NCI-H2081 (cell line): ENCODE measurements at regions not wholly inside any gene's neighbourhood (a gene's known extent, or its start where the extent isn't known, plus 50 kb on each side); places are given as distances from the start of the nearest gene placed in this dataset.
"Not testable (repeated sequence)": the region's sequence is repeated elsewhere in the genome, so short reads cannot be mapped to it uniquely, and the experiment has no call there.

Source experiments
- DNase-seq, 2 experiments: peaks; one replicate each; lab custom pipeline; 2025; lab: John Stamatoyannopoulos, UW

- DNase-seq = no peak
Measured at GRCh38 chr15:24835301-24835700, 119.5 kb upstream of the SNRPN start.

- DNase-seq = peak; percentile 63 to 64
Measured at GRCh38 chr15:24848050-24848449, 106.7 kb upstream of the SNRPN start.

GRCh38 chr15:24856397-24857390, 98.1 kb upstream of the SNRPN start:
- DNase-seq = no peak

- DNase-seq = no peak
Measured at GRCh38 chr15:24857763-24858162, 97.0 kb upstream of the SNRPN start.

- DNase-seq = not testable (repeated sequence)
Measured at GRCh38 chr15:24858183-24858582, 96.6 kb upstream of the SNRPN start.

- no peak for DNase-seq
Measured at GRCh38 chr15:24858737-24859601, 95.8 kb upstream of the SNRPN start.

- no peak for DNase-seq
Measured at GRCh38 chr15:24861014-24861690, 93.6 kb upstream of the SNRPN start.

GRCh38 chr15:24862726-24863521, 91.9 kb upstream of the SNRPN start:
- DNase-seq = no peak

GRCh38 chr15:24865303-24865702, 89.5 kb upstream of the SNRPN start:
- DNase-seq = no peak

GRCh38 chr15:24877174-24877573, 77.6 kb upstream of the SNRPN start:
- DNase-seq = no peak

GRCh38 chr15:24878153-24878552, 76.6 kb upstream of the SNRPN start:
- DNase-seq = peak; percentile 47 to 71

GRCh38 chr15:24879492-24879891, 75.3 kb upstream of the SNRPN start:
- no peak for DNase-seq

- no peak for DNase-seq
Measured at GRCh38 chr15:24880663-24881062, 74.1 kb upstream of the SNRPN start.

GRCh38 chr15:24886538-24886937, 68.2 kb upstream of the SNRPN start:
- DNase-seq = no peak

GRCh38 chr15:24898715-24899272, 56.0 kb upstream of the SNRPN start:
- DNase-seq = no peak

- no peak for DNase-seq
Measured at GRCh38 chr15:24899367-24899766, 55.4 kb upstream of the SNRPN start.

- no peak for DNase-seq
Measured at GRCh38 chr15:24899795-24900194, 55.0 kb upstream of the SNRPN start.

- no peak for DNase-seq
Measured at GRCh38 chr15:24901409-24901808, 53.4 kb upstream of the SNRPN start.
